OCI-LY1 (cell line): ENCODE measurements at regions not wholly inside any gene's neighbourhood (a gene's known extent, or its start where the extent isn't known, plus 50 kb on each side); places are given as distances from the start of the nearest gene placed in this dataset.

Source experiments
- EZH2 ChIP-seq: fragments of 200-600 bp; sonication (generic), shearing (Covaris generic); IDR thresholded peaks from 2 replicates; pipeline ENCODE4 v1.8.0; 2017; ENCODE audit warnings: borderline replicate concordance, mixed run types, mild to moderate bottlenecking, antibody characterized with exemption, low read length, moderate library complexity, mixed read lengths
- TF ChIP-seq, protein P1 (sequence below): fragments of 200-600 bp; sonication (generic), shearing (Covaris generic); IDR thresholded peaks from 2 replicates; pipeline ENCODE4 v1.5.1; 2017; ENCODE audit warnings: mild to moderate bottlenecking, antibody characterized with exemption, low read length, moderate library complexity, mixed read lengths

DNA sequence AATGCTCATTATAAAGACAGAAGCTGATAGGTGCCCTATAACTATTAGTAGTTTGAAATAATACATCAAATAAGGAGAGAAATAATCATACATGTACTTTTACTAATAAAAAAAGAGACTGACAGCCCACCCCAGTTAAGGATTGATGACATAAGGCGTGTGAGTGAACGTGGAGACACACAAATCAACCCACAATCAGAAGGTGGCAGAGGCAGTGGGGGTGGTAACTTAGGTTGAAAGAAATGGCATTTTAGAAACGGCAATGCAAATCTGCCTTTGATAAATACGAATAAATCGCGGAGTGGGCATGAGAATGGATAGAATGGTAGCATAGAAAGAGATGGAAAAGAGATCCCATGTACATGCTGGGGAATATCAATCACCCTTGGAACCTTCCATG is 256.2 kb upstream of the ATP10A start:
- TF ChIP-seq, protein P1, sequence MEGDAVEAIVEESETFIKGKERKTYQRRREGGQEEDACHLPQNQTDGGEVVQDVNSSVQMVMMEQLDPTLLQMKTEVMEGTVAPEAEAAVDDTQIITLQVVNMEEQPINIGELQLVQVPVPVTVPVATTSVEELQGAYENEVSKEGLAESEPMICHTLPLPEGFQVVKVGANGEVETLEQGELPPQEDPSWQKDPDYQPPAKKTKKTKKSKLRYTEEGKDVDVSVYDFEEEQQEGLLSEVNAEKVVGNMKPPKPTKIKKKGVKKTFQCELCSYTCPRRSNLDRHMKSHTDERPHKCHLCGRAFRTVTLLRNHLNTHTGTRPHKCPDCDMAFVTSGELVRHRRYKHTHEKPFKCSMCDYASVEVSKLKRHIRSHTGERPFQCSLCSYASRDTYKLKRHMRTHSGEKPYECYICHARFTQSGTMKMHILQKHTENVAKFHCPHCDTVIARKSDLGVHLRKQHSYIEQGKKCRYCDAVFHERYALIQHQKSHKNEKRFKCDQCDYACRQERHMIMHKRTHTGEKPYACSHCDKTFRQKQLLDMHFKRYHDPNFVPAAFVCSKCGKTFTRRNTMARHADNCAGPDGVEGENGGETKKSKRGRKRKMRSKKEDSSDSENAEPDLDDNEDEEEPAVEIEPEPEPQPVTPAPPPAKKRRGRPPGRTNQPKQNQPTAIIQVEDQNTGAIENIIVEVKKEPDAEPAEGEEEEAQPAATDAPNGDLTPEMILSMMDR: no peak
- no peak for TF ChIP-seq EZH2
